Type B pancreatic cell (in vitro differentiated cells): ENCODE measurements at regions not wholly inside any gene's neighbourhood (a gene's known extent, or its start where the extent isn't known, plus 50 kb on each side); places are given as distances from the start of the nearest gene placed in this dataset.

ENCODE experiments used
- DNase-seq: peaks from one replicate; pipeline ENCODE4 v3.0.0; 2021; ENCODE audit warnings: mixed read lengths; ENCODE audit not compliant: unreplicated experiment; ENCODE audit errors: extremely low spot score
- H3K27ac Mint-ChIP-seq: 2 replicates; pipeline ENCODE4 v1.8.0; 2021; ENCODE audit warnings: mild to moderate bottlenecking, mixed read lengths
- H3K27me3 Mint-ChIP-seq: 2 replicates; pipeline ENCODE4 v1.8.0; 2021; ENCODE audit warnings: mixed read lengths
- H3K36me3 Mint-ChIP-seq: 2 replicates; pipeline ENCODE4 v1.8.0; 2021; ENCODE audit warnings: mixed read lengths
- H3K4me1 Mint-ChIP-seq: one replicate; pipeline ENCODE4 v1.8.0; 2021; ENCODE audit warnings: mixed read lengths; ENCODE audit not compliant: unreplicated experiment
- H3K4me3 Mint-ChIP-seq: 2 replicates; pipeline ENCODE4 v1.8.0; 2021; ENCODE audit warnings: mild to moderate bottlenecking, mixed read lengths
- H3K9me3 Mint-ChIP-seq: 2 replicates; pipeline ENCODE4 v1.8.0; 2021; ENCODE audit warnings: mixed read lengths
- TF ChIP-seq, protein P1 (sequence below): fragments of 200-600 bp; sonication (generic); conservative IDR thresholded peaks from 2 replicates; pipeline ENCODE4 v1.5.0; 2021; ENCODE audit warnings: antibody characterized with exemption, mild to moderate bottlenecking

GRCh38 chr15:97645758-97646157 lies 314.7 kb upstream of the ARRDC4 start:
- Mint-ChIP-seq H3K36me3 (no peaks in the 10 kb centered on the region), H3K4me3 (no peak overlapping the region), H3K4me1 (no peaks in the 10 kb centered on the region), H3K27ac (no peak overlapping the region), H3K27me3 (peaks cover 24% of the 10 kb centered on the region), H3K9me3 (no peaks in the 10 kb centered on the region)
- no peak for DNase-seq
- TF ChIP-seq, protein P1, sequence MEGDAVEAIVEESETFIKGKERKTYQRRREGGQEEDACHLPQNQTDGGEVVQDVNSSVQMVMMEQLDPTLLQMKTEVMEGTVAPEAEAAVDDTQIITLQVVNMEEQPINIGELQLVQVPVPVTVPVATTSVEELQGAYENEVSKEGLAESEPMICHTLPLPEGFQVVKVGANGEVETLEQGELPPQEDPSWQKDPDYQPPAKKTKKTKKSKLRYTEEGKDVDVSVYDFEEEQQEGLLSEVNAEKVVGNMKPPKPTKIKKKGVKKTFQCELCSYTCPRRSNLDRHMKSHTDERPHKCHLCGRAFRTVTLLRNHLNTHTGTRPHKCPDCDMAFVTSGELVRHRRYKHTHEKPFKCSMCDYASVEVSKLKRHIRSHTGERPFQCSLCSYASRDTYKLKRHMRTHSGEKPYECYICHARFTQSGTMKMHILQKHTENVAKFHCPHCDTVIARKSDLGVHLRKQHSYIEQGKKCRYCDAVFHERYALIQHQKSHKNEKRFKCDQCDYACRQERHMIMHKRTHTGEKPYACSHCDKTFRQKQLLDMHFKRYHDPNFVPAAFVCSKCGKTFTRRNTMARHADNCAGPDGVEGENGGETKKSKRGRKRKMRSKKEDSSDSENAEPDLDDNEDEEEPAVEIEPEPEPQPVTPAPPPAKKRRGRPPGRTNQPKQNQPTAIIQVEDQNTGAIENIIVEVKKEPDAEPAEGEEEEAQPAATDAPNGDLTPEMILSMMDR: no peak

DNA sequence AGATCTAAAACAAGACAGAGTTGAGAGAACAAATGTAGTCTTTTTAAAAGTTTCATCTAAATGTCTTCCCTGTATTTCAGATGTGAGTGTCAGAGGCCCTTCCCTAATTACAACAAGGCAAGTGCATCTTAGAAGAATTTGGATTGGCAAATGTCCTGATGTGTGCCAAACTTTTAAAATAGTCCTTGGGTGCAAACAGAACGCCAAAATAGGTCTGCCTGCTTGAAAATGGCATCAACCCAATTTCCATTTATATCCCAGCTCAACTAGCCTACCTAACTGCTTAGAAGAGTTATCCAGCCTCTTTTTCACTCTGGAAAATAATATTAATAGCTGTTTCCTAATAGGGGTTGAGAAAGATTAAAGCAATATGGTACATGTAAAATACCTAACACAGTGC lies 311.8 kb upstream of the ARRDC4 start:
- H3K4me3 Mint-ChIP-seq: no peak overlapping the region
- no peak overlapping the region for H3K27ac Mint-ChIP-seq
- DNase-seq: no peak
- H3K9me3 Mint-ChIP-seq: no peaks in the 10 kb centered on the region
- H3K36me3 Mint-ChIP-seq: no peaks in the 10 kb centered on the region
- peaks cover 8% of the 10 kb centered on the region for H3K4me1 Mint-ChIP-seq
- TF ChIP-seq, protein P1: no peak
- H3K27me3 Mint-ChIP-seq: peaks cover 42% of the 10 kb centered on the region

- Mint-ChIP-seq H3K27ac (no peak overlapping the region), H3K27me3 (peaks cover 59% of the 10 kb centered on the region), H3K9me3 (no peaks in the 10 kb centered on the region), H3K36me3 (no peaks in the 10 kb centered on the region), H3K4me1 (peaks cover 13% of the 10 kb centered on the region), H3K4me3 (peak overlapping the region; percentile 86)
- no peak for DNase-seq
- TF ChIP-seq, protein P1: no peak
Measured at GRCh38 chr15:97652041-97652440, 308.5 kb upstream of the ARRDC4 start.

DNA sequence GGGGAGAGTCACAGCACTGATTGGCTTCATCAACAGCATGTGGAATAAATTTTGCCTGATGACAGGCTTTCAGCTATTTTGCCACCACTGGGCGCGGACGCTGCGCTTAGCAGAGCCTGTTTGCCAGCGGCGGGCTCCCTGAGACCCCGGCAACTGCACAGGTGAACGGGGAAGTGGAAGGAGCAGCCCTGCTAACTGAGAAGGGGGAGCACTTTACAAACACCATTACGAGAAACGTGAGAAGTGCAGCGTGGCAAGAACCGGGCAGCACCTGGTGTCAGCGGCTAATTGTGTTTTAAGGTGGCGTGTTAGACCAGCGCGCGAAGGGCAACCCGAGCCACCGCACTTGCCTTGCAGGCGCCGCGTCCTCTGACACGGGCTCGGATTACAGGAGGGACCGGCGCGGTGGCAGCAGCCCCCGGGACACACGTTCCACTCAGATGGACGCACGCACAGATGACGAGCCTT lies 307.8 kb upstream of the ARRDC4 start:
- Mint-ChIP-seq H3K27ac (no peak overlapping the region), H3K27me3 (peaks cover 56% of the 10 kb centered on the region), H3K4me3 (peak overlapping the region; percentile 86), H3K36me3 (no peaks in the 10 kb centered on the region), H3K4me1 (peaks cover 13% of the 10 kb centered on the region), H3K9me3 (no peaks in the 10 kb centered on the region)
- DNase-seq: no peak
- TF ChIP-seq, protein P1: no peak

- Mint-ChIP-seq H3K9me3 (no peaks in the 10 kb centered on the region), H3K4me1 (peaks cover 13% of the 10 kb centered on the region), H3K27ac (no peak overlapping the region), H3K27me3 (peaks cover 61% of the 10 kb centered on the region), H3K4me3 (no peak overlapping the region), H3K36me3 (no peaks in the 10 kb centered on the region)
- TF ChIP-seq, protein P1: no peak
- DNase-seq: no peak
Measured at GRCh38 chr15:97653896-97654295, 306.6 kb upstream of the ARRDC4 start.
